Lower leg skin (tissue), 3 donors: ENCODE measurements at regions not wholly inside any gene's neighbourhood (a gene's known extent, or its start where the extent isn't known, plus 50 kb on each side); places are given as distances from the start of the nearest gene placed in this dataset.

Experiments
- POLR2A ChIP-seq, 2 donors: fragments of 450-650 bp; IDR thresholded peaks; one replicate each; pipeline ENCODE4 v1.6.1; 2016 to 2017; ENCODE audit warnings: antibody characterized with exemption in 2 of 2, mild to moderate bottlenecking in 1 of 2, moderate library complexity in 1 of 2
- TF ChIP-seq, protein P1 (sequence below), 3 donors: fragments of 450-650 bp; IDR thresholded peaks; one replicate each; pipeline ENCODE4 v1.5.1; 2016; ENCODE audit warnings: antibody characterized with exemption in 3 of 3, mild to moderate bottlenecking in 3 of 3, moderate library complexity in 2 of 3

GRCh38 chr2:157164370-157164769, 93.1 kb upstream of the GALNT5 start:
- TF ChIP-seq, protein P1, sequence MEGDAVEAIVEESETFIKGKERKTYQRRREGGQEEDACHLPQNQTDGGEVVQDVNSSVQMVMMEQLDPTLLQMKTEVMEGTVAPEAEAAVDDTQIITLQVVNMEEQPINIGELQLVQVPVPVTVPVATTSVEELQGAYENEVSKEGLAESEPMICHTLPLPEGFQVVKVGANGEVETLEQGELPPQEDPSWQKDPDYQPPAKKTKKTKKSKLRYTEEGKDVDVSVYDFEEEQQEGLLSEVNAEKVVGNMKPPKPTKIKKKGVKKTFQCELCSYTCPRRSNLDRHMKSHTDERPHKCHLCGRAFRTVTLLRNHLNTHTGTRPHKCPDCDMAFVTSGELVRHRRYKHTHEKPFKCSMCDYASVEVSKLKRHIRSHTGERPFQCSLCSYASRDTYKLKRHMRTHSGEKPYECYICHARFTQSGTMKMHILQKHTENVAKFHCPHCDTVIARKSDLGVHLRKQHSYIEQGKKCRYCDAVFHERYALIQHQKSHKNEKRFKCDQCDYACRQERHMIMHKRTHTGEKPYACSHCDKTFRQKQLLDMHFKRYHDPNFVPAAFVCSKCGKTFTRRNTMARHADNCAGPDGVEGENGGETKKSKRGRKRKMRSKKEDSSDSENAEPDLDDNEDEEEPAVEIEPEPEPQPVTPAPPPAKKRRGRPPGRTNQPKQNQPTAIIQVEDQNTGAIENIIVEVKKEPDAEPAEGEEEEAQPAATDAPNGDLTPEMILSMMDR (IDR thresholded peaks at IDR 0.05): no peak
- no peak for TF ChIP-seq POLR2A (IDR thresholded peaks at IDR 0.05)
